Esophagus muscularis mucosa (tissue), 4 donors: ENCODE measurements at regions not wholly inside any gene's neighbourhood (a gene's known extent, or its start where the extent isn't known, plus 50 kb on each side); places are given as distances from the start of the nearest gene placed in this dataset.

Experiments
- DNase-seq: peaks from one replicate; pipeline ENCODE4 v3.0.0-alpha.2; 2017; ENCODE audit errors: extremely low spot score
- H3K27ac ChIP-seq, 4 donors: fragments of 200-600 bp; sonication (generic); replicated peaks in 1 of 4; 1 replicate in 3 of 4; 2 replicates in 1 of 4; pipeline ENCODE4 v1.5.1; 2016 to 2019; ENCODE audit warnings: mild to moderate bottlenecking in 1 of 4
- H3K27me3 ChIP-seq, 4 donors: fragments of 200-600 bp; sonication (generic); one replicate each; pipeline versions ENCODE4 v1.5.1 to v1.6.0; 2016 to 2019
- H3K36me3 ChIP-seq, 4 donors: fragments of 200-600 bp; sonication (generic); one replicate each; pipeline ENCODE4 v1.5.1; 2016 to 2019
- H3K4me1 ChIP-seq, 4 donors: fragments of 200-600 bp; sonication (generic); one replicate each; pipeline ENCODE4 v1.5.1; 2016 to 2019
- H3K4me3 ChIP-seq, 4 donors: fragments of 200-600 bp; sonication (generic); 1 replicate in 2 of 4; 2 replicates in 2 of 4; pipeline ENCODE4 v1.5.1; 2016 to 2019; ENCODE audit warnings: mild to moderate bottlenecking in 4 of 4, moderate library complexity in 1 of 4
- H3K9me3 ChIP-seq, 4 donors: fragments of 200-600 bp; sonication (generic); 1 replicate in 3 of 4; 2 replicates in 1 of 4; pipeline ENCODE4 v1.5.1; 2016 to 2019
- EP300 ChIP-seq: sonication (generic); formaldehyde crosslinking; IDR thresholded peaks from one replicate; pipeline ENCODE4 v1.6.1; 2017; ENCODE audit warnings: antibody characterized with exemption
- POLR2A ChIP-seq: fragments of 450-650 bp; IDR thresholded peaks from one replicate; pipeline ENCODE4 v1.6.1; 2017; ENCODE audit warnings: antibody characterized with exemption, moderate library complexity, mild to moderate bottlenecking, low read depth
- POLR2AphosphoS5 ChIP-seq, 2 donors: sonication (generic); formaldehyde crosslinking; IDR thresholded peaks; one replicate each; pipeline ENCODE4 v1.6.1; 2017; ENCODE audit warnings: antibody characterized with exemption in 2 of 2
- WGBS: methylation state at CpG from one replicate; pipeline ENCODE4 v1.1.5; 2018; 5-methylcytosine and 5-hydroxymethylcytosine counted together
- intact Hi-C: fragments of 100-400 bp; cut with DNase I; formaldehyde crosslinking; loops from one replicate; pipeline ENCODE4 v1.15.1; 2023
- TF ChIP-seq, protein P1 (sequence below), 3 experiments: fragments of 200-600 bp in 2 of 3; fragments of 450-650 bp in 1 of 3; sonication (generic) in 2 of 3; IDR thresholded peaks; one replicate each; pipeline ENCODE4 v1.5.1; 2017 to 2019; ENCODE audit warnings: antibody characterized with exemption in 3 of 3, mild to moderate bottlenecking in 2 of 3, moderate library complexity in 1 of 3

DNA sequence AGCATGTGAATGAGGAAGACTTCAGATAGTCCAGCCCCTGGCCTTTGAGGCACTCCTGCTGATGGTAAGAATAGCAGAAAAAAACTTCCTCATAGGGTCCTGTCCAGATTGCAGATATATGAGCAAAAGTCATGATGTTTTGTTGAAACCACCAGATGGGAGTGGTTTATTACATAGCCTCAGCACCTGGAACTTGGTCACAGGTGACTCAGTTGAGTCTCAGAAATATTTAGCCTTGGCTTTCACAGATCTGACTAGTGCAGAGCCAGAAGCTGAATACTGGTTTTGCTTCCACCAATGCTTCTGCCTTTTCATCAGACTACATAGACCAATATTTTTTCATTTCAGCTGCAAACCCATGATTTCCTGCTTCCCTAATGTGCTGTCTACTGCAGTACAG lies 994.9 kb upstream of the SLIT2 start:
- no peaks in the 10 kb centered on the region for H3K36me3 ChIP-seq
- peaks cover 0 to 6% (median 2%) of the 10 kb centered on the region in 4 donors for H3K4me1 ChIP-seq
- no peak for TF ChIP-seq EP300
- no peak for TF ChIP-seq POLR2AphosphoS5 (IDR thresholded peaks at IDR 0.05)
- TF ChIP-seq POLR2A, result no peak
- TF ChIP-seq, protein P1, sequence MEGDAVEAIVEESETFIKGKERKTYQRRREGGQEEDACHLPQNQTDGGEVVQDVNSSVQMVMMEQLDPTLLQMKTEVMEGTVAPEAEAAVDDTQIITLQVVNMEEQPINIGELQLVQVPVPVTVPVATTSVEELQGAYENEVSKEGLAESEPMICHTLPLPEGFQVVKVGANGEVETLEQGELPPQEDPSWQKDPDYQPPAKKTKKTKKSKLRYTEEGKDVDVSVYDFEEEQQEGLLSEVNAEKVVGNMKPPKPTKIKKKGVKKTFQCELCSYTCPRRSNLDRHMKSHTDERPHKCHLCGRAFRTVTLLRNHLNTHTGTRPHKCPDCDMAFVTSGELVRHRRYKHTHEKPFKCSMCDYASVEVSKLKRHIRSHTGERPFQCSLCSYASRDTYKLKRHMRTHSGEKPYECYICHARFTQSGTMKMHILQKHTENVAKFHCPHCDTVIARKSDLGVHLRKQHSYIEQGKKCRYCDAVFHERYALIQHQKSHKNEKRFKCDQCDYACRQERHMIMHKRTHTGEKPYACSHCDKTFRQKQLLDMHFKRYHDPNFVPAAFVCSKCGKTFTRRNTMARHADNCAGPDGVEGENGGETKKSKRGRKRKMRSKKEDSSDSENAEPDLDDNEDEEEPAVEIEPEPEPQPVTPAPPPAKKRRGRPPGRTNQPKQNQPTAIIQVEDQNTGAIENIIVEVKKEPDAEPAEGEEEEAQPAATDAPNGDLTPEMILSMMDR (IDR thresholded peaks at IDR 0.05), result no peak
- no peaks in the 10 kb centered on the region for H3K27me3 ChIP-seq
- no peak overlapping the region for H3K27ac ChIP-seq
- no peak for DNase-seq
- no peak overlapping the region for H3K4me3 ChIP-seq
- no peaks in the 10 kb centered on the region for H3K9me3 ChIP-seq
- intact Hi-C loops, result no loop called here

DNA sequence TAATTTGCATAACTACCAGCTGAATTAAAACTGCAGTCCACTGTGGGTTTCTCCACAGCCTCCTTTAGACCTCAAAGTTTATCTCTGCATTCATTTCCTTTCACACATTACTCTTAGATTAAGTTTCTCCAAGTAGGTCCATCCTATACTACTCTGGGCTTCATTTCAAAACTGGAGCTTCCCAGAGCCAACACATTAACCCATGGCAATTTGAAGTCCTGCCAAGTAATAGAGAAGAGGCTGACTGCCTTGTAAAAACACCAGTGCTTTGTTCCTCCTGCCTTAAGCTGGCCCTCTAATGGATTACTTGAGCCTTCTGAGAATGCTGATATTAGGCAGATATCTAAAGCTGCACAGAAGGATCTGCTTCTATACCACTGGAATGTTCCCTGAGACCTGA lies 997.2 kb upstream of the SLIT2 start:
- no peak overlapping the region for H3K27ac ChIP-seq
- H3K4me3 ChIP-seq, result no peak overlapping the region
- TF ChIP-seq POLR2AphosphoS5 (IDR thresholded peaks at IDR 0.05), result no peak
- TF ChIP-seq EP300, result no peak
- TF ChIP-seq, protein P1 (IDR thresholded peaks at IDR 0.05), result no peak
- TF ChIP-seq POLR2A, result no peak
- intact Hi-C loops, result no loop called here
- H3K36me3 ChIP-seq, result no peaks in the 10 kb centered on the region
- H3K4me1 ChIP-seq, result no peaks in the 10 kb centered on the region
- no peaks in the 10 kb centered on the region for H3K27me3 ChIP-seq
- H3K9me3 ChIP-seq, result no peaks in the 10 kb centered on the region
- no peak for DNase-seq

DNA sequence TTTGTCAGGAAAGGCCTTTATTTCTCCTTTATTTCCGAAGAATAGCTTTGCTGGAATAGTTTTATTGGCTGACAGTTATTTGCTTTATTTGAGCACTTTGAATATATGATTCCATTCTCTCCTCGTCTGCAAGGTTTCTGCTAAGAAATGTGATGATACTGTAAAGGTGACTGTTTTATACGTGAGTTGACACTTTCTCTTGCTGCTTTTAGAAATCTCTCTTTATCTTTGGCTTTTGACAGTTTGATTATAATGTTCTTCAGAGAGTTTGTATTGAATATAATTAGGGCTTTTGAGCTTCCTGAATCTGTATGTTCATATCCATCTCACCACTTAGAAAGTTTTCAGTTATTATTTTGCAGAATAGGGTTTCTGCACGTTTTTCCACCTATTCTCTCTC lies 1003.7 kb upstream of the SLIT2 start:
- no peaks in the 10 kb centered on the region for H3K9me3 ChIP-seq
- WGBS, result 88% methylated on average over 4 of the region's 4 CpGs
- DNase-seq, result no peak
- no peaks in the 10 kb centered on the region for H3K36me3 ChIP-seq
- H3K4me3 ChIP-seq, result no peak overlapping the region
- TF ChIP-seq, protein P1 (IDR thresholded peaks at IDR 0.05), result no peak
- no peak for TF ChIP-seq EP300
- no peak for TF ChIP-seq POLR2A
- no peak for TF ChIP-seq POLR2AphosphoS5 (IDR thresholded peaks at IDR 0.05)
- no peak overlapping the region for H3K27ac ChIP-seq
- no peaks in the 10 kb centered on the region for H3K27me3 ChIP-seq
- intact Hi-C loops, result no loop called here
- H3K4me1 ChIP-seq, result no peaks in the 10 kb centered on the region

DNA sequence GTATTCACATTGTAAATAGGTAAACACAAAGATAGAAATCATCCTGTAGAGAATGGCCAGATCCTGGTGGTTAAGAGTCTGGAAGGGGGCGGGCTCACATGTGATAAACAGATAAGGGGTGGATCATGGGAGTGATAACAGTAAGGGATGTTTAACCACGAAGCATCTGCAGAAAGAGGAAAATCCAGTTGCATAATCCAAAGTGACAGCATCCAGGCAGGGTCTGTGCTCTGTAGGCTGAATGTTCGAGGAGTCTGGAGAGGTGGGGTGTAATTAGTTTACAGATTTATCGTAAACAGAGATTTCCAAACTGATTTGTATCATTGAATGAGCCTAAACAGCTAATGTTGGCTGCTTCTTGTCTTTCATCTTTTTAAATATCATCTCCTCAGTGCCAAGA lies 1009.8 kb upstream of the SLIT2 start:
- H3K36me3 ChIP-seq, result no peaks in the 10 kb centered on the region
- no peak overlapping the region for H3K4me3 ChIP-seq
- intact Hi-C loops, result no loop called here
- TF ChIP-seq, protein P1 (IDR thresholded peaks at IDR 0.05), result no peak
- TF ChIP-seq POLR2A (no peak), POLR2AphosphoS5 (IDR thresholded peaks at IDR 0.05) (no peak), EP300 (no peak)
- 81% methylated on average over 4 of the region's 4 CpGs for WGBS
- H3K4me1 ChIP-seq, result no peaks in the 10 kb centered on the region
- no peak for DNase-seq
- H3K27ac ChIP-seq, result no peak overlapping the region
- no peaks in the 10 kb centered on the region for H3K27me3 ChIP-seq
- no peaks in the 10 kb centered on the region for H3K9me3 ChIP-seq

DNA sequence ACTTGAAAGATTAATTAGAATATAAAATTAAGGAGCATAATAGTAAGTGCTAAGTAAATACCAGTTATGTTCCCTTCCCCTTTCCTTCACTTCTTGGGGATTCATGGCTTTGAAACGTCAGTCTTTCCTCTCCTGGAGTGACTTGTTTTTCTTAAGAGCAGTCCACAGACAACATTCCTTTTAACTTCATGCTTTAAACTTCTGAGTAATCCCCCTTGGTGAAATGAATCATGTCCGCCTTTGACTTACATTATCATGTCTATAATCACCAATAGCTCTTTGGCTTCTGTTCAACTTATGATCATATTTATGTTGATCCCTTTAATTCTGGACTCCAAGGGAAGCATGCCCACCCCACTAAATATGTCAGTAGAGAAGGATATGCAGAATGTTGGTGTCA lies 1012.1 kb upstream of the SLIT2 start:
- Histone ChIP-seq H3K9me3 (no peaks in the 10 kb centered on the region), H3K36me3 (no peaks in the 10 kb centered on the region), H3K27me3 (no peaks in the 10 kb centered on the region), H3K4me1 (no peaks in the 10 kb centered on the region), H3K4me3 (no peak overlapping the region), H3K27ac (no peak overlapping the region)
- intact Hi-C loops, result no loop called here
- WGBS, result 81% methylated on average over 2 of the region's 2 CpGs
- no peak for DNase-seq
- TF ChIP-seq, protein P1 (IDR thresholded peaks at IDR 0.05), result no peak
- TF ChIP-seq EP300 (no peak), POLR2A (no peak), POLR2AphosphoS5 (IDR thresholded peaks at IDR 0.05) (no peak)
